ENCODE measurements at regions not wholly inside any gene's neighbourhood (a gene's known extent, or its start where the extent isn't known, plus 50 kb on each side); places are given as distances from the start of the nearest gene placed in this dataset.
A peak's percentile ranks its signal among the peaks of the same experiment; 100 is the strongest.

- peak; percentile 87 to 91 for DNase-seq
Measured at GRCh38 chr2:64831134-64831976, 157.8 kb upstream of the SLC1A4 start.

- DNase-seq = no peak
Measured at GRCh38 chr2:64831977-64832328, 157.2 kb upstream of the SLC1A4 start.

- DNase-seq = no peak
Measured at GRCh38 chr2:64832936-64833335, 156.3 kb upstream of the SLC1A4 start.

GRCh38 chr2:64836566-64836965, 152.6 kb upstream of the SLC1A4 start:
- DNase-seq = no peak

- no peak for DNase-seq
Measured at GRCh38 chr2:64837116-64837731, 152.0 kb upstream of the SLC1A4 start.

GRCh38 chr2:64837925-64838641, 151.1 kb upstream of the SLC1A4 start:
- peak in 1 of 2 donors; percentile 53 for DNase-seq

GRCh38 chr2:64838817-64839216, 150.4 kb upstream of the SLC1A4 start:
- DNase-seq = peak in 1 of 2 donors; percentile 40

- peak in 1 of 2 donors; percentile 67 for DNase-seq
Measured at GRCh38 chr2:64839844-64840243, 149.4 kb upstream of the SLC1A4 start.

GRCh38 chr2:64840426-64840881, 148.7 kb upstream of the SLC1A4 start:
- DNase-seq = no peak

GRCh38 chr2:64841461-64841860, 147.7 kb upstream of the SLC1A4 start:
- DNase-seq = no peak

GRCh38 chr2:64842030-64842429, 147.2 kb upstream of the SLC1A4 start:
- no peak for DNase-seq

- no peak for DNase-seq
Measured at GRCh38 chr2:64844087-64844486, 145.1 kb upstream of the SLC1A4 start.

- DNase-seq = no peak
Measured at GRCh38 chr2:64845273-64845905, 143.8 kb upstream of the SLC1A4 start.

- DNase-seq = no peak
Measured at GRCh38 chr2:64846177-64846576, 143.0 kb upstream of the SLC1A4 start.

GRCh38 chr2:64847930-64848329, 141.3 kb upstream of the SLC1A4 start:
- no peak for DNase-seq

GRCh38 chr2:64848363-64848762, 140.8 kb upstream of the SLC1A4 start:
- DNase-seq = no peak

GRCh38 chr2:64848945-64849344, 140.3 kb upstream of the SLC1A4 start:
- no peak for DNase-seq

GRCh38 chr2:64850642-64851041, 138.6 kb upstream of the SLC1A4 start:
- no peak for DNase-seq

GRCh38 chr2:64852771-64853241, 136.4 kb upstream of the SLC1A4 start:
- peak in 1 of 2 donors; percentile 52 for DNase-seq

- DNase-seq = no peak
Measured at GRCh38 chr2:64853306-64853705, 135.9 kb upstream of the SLC1A4 start.

GRCh38 chr2:64853894-64854293, 135.3 kb upstream of the SLC1A4 start:
- no peak for DNase-seq

GRCh38 chr2:64854773-64855237, 134.4 kb upstream of the SLC1A4 start:
- peak in 1 of 2 donors; percentile 59 for DNase-seq

All from CD4-positive, alpha-beta T cell treated with Interleukin-1 beta for 1 hour (primary cell).